B cell (primary cell): ENCODE measurements at regions not wholly inside any gene's neighbourhood (a gene's known extent, or its start where the extent isn't known, plus 50 kb on each side); places are given as distances from the start of the nearest gene placed in this dataset.

Experiments used
- ATAC-seq: fragments of 200-7000 bp; cut with Tn5 transposase; one replicate; pipeline ENCODE4 v1.10.0; 2021; ENCODE audit warnings: low read depth, mild to moderate bottlenecking, moderate number of reproducible peaks, moderate library complexity
- CTCF ChIA-PET: fragments of 350-600 bp; sonication (Branson Sonifier 250); formaldehyde crosslinking; loops from one replicate; lab custom pipeline; 2021; ENCODE audit warnings: antibody characterized with exemption, inconsistent platforms; lab: Charles Lee
- POLR2A ChIA-PET: fragments of 350-600 bp; sonication (Branson Sonifier 250); formaldehyde crosslinking; loops from one replicate; lab custom pipeline; 2021; ENCODE audit warnings: antibody characterized with exemption; lab: Charles Lee
- DNase-seq: peaks from one replicate; pipeline ENCODE4 v3.0.0; 2013
- H2AFZ ChIP-seq: 2 replicates; pipeline ENCODE4 v1.6.1; 2012; ENCODE audit warnings: mild to moderate bottlenecking, low read depth, low read length; ENCODE audit not compliant: insufficient read depth, poor library complexity, severe bottlenecking
- H3K27ac ChIP-seq, 2 donors: 1 replicate in 1 of 2; 2 replicates in 1 of 2; pipeline ENCODE4 v1.5.1; 2012 to 2013; ENCODE audit warnings: low read length in 2 of 2, mild to moderate bottlenecking in 2 of 2, moderate library complexity in 1 of 2
- H3K27me3 ChIP-seq, 4 experiments: fragments of 200-600 bp in 1 of 4; sonication (generic) in 1 of 4; replicated peaks in 1 of 4; 1 replicate in 2 of 4; 2 replicates in 2 of 4; pipeline versions ENCODE4 v1.6.1 to v1.7.0; 2013 to 2016; ENCODE audit warnings: low read length in 3 of 4, mild to moderate bottlenecking in 2 of 4, mixed read lengths in 1 of 4, moderate library complexity in 1 of 4; ENCODE audit not compliant: insufficient read depth in 4 of 4, control insufficient read depth in 3 of 4; ENCODE audit errors: control extremely low read depth in 1 of 4
- H3K36me3 ChIP-seq, 2 experiments: replicated peaks in 1 of 2; 1 replicate in 1 of 2; 2 replicates in 1 of 2; pipeline versions ENCODE4 v1.6.1 to v1.7.1; 2013; ENCODE audit warnings: low read length in 1 of 2; ENCODE audit not compliant: insufficient read depth in 2 of 2, control insufficient read depth in 1 of 2; ENCODE audit errors: control extremely low read depth in 1 of 2, extremely low read depth in 1 of 2
- H3K4me1 ChIP-seq, 2 donors: fragments of 200-600 bp in 1 of 2; sonication (generic) in 1 of 2; 1 replicate in 1 of 2; 2 replicates in 1 of 2; pipeline versions ENCODE4 v1.5.1 to v1.6.1; 2013 to 2017; ENCODE audit warnings: low read length in 2 of 2; ENCODE audit not compliant: control insufficient read depth in 2 of 2, insufficient read depth in 2 of 2
- H3K4me2 ChIP-seq: replicated peaks from 2 replicates; pipeline ENCODE3; 2012; ENCODE audit warnings: mild to moderate bottlenecking, low read depth, low read length; ENCODE audit not compliant: poor library complexity, severe bottlenecking
- H3K4me3 ChIP-seq, 5 experiments: fragments of 200-600 bp in 1 of 5; sonication (generic) in 1 of 5; 1 replicate in 3 of 5; 2 replicates in 2 of 5; pipeline versions ENCODE4 v1.5.1 to v1.7.0; 2011 to 2016; ENCODE audit warnings: low read length in 4 of 5, mild to moderate bottlenecking in 4 of 5, low read depth in 2 of 5, control low read depth in 1 of 5, moderate library complexity in 1 of 5; ENCODE audit not compliant: insufficient read depth in 1 of 5; ENCODE audit errors: control extremely low read depth in 1 of 5, extremely low read depth in 1 of 5
- H3K79me2 ChIP-seq: fragments of 200-600 bp; sonication (generic); one replicate; pipeline ENCODE4 v1.6.0; 2016; ENCODE audit warnings: low read length; ENCODE audit not compliant: control insufficient read depth, insufficient read depth
- H3K9ac ChIP-seq: fragments of 200-600 bp; sonication (generic); 2 replicates; pipeline ENCODE4 v1.6.1; 2017; ENCODE audit warnings: mild to moderate bottlenecking, low read length, moderate library complexity
- H3K9me3 ChIP-seq, 3 donors: one replicate each; pipeline versions ENCODE4 v1.6.1 to v1.7.1; 2013; ENCODE audit warnings: low read length in 2 of 3; ENCODE audit not compliant: control insufficient read depth in 2 of 3, insufficient read depth in 1 of 3; ENCODE audit errors: control extremely low read depth in 1 of 3
- H4K20me1 ChIP-seq: 2 replicates; pipeline ENCODE4 v1.6.0; 2012; ENCODE audit warnings: mild to moderate bottlenecking, low read length; ENCODE audit not compliant: insufficient read depth, control insufficient read depth, poor library complexity, severe bottlenecking
- H3K27ac Mint-ChIP-seq: one replicate; pipeline ENCODE4 v1.8.0; 2021; ENCODE audit warnings: mixed read lengths
- H3K27me3 Mint-ChIP-seq: one replicate; pipeline ENCODE4 v1.8.0; 2021; ENCODE audit warnings: mixed read lengths
- H3K4me1 Mint-ChIP-seq: one replicate; pipeline ENCODE4 v1.8.0; 2021; ENCODE audit warnings: mixed read lengths
- H3K4me3 Mint-ChIP-seq: one replicate; pipeline ENCODE4 v1.8.0; 2021; ENCODE audit warnings: mixed read lengths
- H3K9me3 Mint-ChIP-seq: one replicate; pipeline ENCODE4 v1.8.0; 2022; ENCODE audit warnings: mixed read lengths; ENCODE audit not compliant: insufficient read depth
- EZH2 ChIP-seq: IDR thresholded peaks from 2 replicates; pipeline ENCODE4 v1.6.1; 2012; ENCODE audit warnings: borderline replicate concordance, low read depth, mild to moderate bottlenecking, moderate library complexity, low read length; ENCODE audit not compliant: insufficient read depth, poor library complexity, severe bottlenecking
- WGBS: methylation state at CpG from one replicate; pipeline ENCODE4 v1.1.5; 2013; ENCODE audit warnings: missing lambda C conversion rate; ENCODE audit not compliant: insufficient coverage; 5-methylcytosine and 5-hydroxymethylcytosine counted together
- intact Hi-C: fragments of 100-400 bp; cut with micrococcal nuclease; formaldehyde crosslinking; loops from one replicate; pipeline ENCODE4 v1.10.0; 2022
- TF ChIP-seq, protein P1 (sequence below): fragments of 200-600 bp; IDR thresholded peaks from one replicate; pipeline ENCODE4 v1.8.0; 2022; ENCODE audit warnings: antibody characterized with exemption, mild to moderate bottlenecking

DNA sequence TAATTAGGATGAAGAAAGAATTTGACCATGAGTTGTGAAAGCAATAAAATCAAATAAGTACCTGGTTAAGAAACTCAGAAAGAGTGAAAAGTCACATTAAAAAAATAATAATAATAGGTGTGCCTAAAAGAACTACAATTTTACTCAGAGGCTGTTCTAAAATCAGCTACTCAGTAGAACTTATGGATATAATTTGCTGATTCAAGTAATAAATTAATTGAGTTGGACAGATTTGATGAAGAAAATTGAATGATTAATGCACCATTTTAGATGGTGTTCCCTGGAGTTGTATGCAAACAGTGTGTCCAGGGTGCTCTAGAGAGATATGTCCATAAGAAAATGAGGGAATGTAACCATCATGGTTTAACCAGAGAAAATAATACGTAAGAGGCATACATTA is 2852.5 kb downstream of the PCDH9 start:
- DNase-seq (no peak), ATAC-seq (no peak)
- Mint-ChIP-seq H3K27me3 (no peaks in the 10 kb centered on the region), H3K4me3 (no peak overlapping the region), H3K9me3 (peaks cover 10% of the 10 kb centered on the region), H3K4me1 (no peaks in the 10 kb centered on the region), H3K27ac (no peak overlapping the region)
- Histone ChIP-seq H3K9ac (no peak overlapping the region), H3K79me2 (no peaks in the 10 kb centered on the region), H2AFZ (no peak overlapping the region), H3K4me2 (no peak overlapping the region), H3K36me3 (no peaks in the 10 kb centered on the region), H3K4me1 (no peaks in the 10 kb centered on the region), H4K20me1 (no peaks in the 10 kb centered on the region), H3K9me3 (peaks cover 0 to 8% (median 4%) of the 10 kb centered on the region in 3 donors), H3K27ac (no peak overlapping the region), H3K4me3 (no peak overlapping the region), H3K27me3 (no peaks in the 10 kb centered on the region)
- CTCF ChIA-PET: no interaction called here
- TF ChIP-seq, protein P1, sequence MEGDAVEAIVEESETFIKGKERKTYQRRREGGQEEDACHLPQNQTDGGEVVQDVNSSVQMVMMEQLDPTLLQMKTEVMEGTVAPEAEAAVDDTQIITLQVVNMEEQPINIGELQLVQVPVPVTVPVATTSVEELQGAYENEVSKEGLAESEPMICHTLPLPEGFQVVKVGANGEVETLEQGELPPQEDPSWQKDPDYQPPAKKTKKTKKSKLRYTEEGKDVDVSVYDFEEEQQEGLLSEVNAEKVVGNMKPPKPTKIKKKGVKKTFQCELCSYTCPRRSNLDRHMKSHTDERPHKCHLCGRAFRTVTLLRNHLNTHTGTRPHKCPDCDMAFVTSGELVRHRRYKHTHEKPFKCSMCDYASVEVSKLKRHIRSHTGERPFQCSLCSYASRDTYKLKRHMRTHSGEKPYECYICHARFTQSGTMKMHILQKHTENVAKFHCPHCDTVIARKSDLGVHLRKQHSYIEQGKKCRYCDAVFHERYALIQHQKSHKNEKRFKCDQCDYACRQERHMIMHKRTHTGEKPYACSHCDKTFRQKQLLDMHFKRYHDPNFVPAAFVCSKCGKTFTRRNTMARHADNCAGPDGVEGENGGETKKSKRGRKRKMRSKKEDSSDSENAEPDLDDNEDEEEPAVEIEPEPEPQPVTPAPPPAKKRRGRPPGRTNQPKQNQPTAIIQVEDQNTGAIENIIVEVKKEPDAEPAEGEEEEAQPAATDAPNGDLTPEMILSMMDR: no peak
- TF ChIP-seq EZH2: no peak
- intact Hi-C loops: no loop called here
- WGBS: 100% methylated on average over 1 of the region's 1 CpG
- POLR2A ChIA-PET: no interaction called here

DNA sequence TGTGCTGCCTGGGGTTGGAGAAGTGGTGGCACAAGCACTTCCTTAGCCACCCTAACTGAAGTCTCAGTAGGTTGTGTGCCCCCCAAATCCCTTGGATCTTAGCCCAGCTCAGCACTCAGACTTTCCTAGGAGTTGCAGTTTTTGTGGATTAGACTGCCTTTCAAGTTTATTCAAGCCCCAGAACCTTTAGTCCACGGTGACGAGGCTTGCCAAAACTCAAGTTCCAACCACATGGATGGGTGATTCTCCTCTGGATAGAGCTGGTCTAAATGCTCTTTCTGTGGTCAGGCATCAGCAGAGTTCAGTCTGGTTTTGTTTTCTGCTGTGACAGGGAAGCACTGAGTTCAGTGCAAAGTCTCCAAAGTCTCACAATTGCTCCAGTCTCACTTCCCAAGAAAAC is 2858.7 kb downstream of the PCDH9 start:
- H3K4me1 Mint-ChIP-seq: no peaks in the 10 kb centered on the region
- no CpG with 5 or more reads among the region's 2 CpGs for WGBS
- intact Hi-C loops: no loop called here

More for the DNA sequence above, 2858.7 kb downstream of the PCDH9 start:
- ATAC-seq (no peak), DNase-seq (no peak)
- Mint-ChIP-seq H3K9me3 (peaks cover 6% of the 10 kb centered on the region), H3K4me3 (no peak overlapping the region), H3K27me3 (no peaks in the 10 kb centered on the region), H3K27ac (no peak overlapping the region)
- Histone ChIP-seq H2AFZ (no peak overlapping the region), H3K36me3 (no peaks in the 10 kb centered on the region), H3K27me3 (no peaks in the 10 kb centered on the region), H3K79me2 (no peaks in the 10 kb centered on the region), H3K27ac (no peak overlapping the region), H4K20me1 (no peaks in the 10 kb centered on the region), H3K4me3 (no peak overlapping the region), H3K9me3 (peaks cover 0 to 8% (median 0%) of the 10 kb centered on the region in 3 donors), H3K4me2 (no peak overlapping the region), H3K4me1 (no peaks in the 10 kb centered on the region), H3K9ac (no peak overlapping the region)
- no peak for TF ChIP-seq EZH2
- TF ChIP-seq, protein P1: no peak
- CTCF ChIA-PET: no interaction called here
- POLR2A ChIA-PET: no interaction called here
